Kidney epithelial cell (primary cell): ENCODE measurements at regions not wholly inside any gene's neighbourhood (a gene's known extent, or its start where the extent isn't known, plus 50 kb on each side); places are given as distances from the start of the nearest gene placed in this dataset.
A peak's percentile ranks its signal among the peaks of the same experiment; 100 is the strongest.

Experiments
- DNase-seq: peaks from one replicate; pipeline ENCODE4 v3.0.0-alpha.2; 2010; ENCODE audit warnings: low read depth
- H3K27me3 ChIP-seq: 2 replicates; pipeline ENCODE4 v1.6.0; 2011; ENCODE audit warnings: low read length; ENCODE audit not compliant: control insufficient read depth, insufficient read depth
- H3K36me3 ChIP-seq: 2 replicates; pipeline ENCODE4 v1.5.1; 2011; ENCODE audit warnings: low read length; ENCODE audit not compliant: control insufficient read depth, insufficient read depth
- H3K4me3 ChIP-seq: 2 replicates; pipeline ENCODE4 v1.5.1; 2011; ENCODE audit warnings: low read depth, mild to moderate bottlenecking, control low read depth, low read length
- TF ChIP-seq, protein P1 (sequence below): IDR thresholded peaks from 2 replicates; pipeline ENCODE4 v1.5.1; 2011; ENCODE audit warnings: mild to moderate bottlenecking, moderate library complexity, low read length, control low read depth, inconsistent platforms; ENCODE audit not compliant: insufficient read depth, poor library complexity, severe bottlenecking

DNA sequence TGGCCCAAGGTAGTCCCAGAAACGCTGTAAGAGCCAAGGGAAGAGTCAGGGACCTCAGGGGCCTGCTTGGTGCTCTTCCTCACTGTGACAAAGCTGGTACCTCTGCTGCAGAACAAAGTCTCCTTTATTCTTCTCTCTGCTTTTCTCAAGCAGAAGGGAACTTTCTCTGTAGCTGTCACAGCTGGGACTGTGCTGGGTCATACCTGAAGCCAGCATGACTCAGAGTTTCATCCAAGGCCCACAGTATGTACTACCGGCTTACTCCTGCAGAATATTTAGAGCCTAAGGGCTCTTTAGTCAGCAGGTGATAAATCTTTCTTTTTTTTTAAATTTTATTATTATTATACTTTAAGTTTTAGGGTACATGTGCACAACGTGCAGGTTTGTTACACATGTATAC lies 183.2 kb downstream of the TINAG start:
- TF ChIP-seq, protein P1, sequence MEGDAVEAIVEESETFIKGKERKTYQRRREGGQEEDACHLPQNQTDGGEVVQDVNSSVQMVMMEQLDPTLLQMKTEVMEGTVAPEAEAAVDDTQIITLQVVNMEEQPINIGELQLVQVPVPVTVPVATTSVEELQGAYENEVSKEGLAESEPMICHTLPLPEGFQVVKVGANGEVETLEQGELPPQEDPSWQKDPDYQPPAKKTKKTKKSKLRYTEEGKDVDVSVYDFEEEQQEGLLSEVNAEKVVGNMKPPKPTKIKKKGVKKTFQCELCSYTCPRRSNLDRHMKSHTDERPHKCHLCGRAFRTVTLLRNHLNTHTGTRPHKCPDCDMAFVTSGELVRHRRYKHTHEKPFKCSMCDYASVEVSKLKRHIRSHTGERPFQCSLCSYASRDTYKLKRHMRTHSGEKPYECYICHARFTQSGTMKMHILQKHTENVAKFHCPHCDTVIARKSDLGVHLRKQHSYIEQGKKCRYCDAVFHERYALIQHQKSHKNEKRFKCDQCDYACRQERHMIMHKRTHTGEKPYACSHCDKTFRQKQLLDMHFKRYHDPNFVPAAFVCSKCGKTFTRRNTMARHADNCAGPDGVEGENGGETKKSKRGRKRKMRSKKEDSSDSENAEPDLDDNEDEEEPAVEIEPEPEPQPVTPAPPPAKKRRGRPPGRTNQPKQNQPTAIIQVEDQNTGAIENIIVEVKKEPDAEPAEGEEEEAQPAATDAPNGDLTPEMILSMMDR: no peak
- no peak overlapping the region for H3K4me3 ChIP-seq
- peak; percentile 38 for DNase-seq
- H3K36me3 ChIP-seq: no peaks in the 10 kb centered on the region
- no peaks in the 10 kb centered on the region for H3K27me3 ChIP-seq

DNA sequence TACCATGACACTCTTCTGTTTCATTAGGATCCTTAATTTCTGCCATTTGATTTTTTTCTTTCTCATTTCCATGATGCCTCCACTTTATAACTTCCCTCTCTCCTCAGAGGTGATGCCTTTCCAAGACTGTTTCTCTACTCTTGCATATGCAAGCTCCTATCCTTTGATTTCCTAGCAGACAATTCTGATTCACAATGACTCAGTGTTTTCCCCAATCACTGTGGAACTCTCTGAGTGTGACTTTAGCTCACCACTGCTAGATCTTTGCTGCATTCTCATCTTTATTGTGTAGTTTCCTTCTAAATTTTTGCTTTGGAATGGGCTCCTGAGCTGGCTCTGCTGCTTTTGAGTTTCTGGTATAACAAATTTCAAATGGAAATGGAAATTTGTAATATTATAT lies 184.9 kb downstream of the TINAG start:
- Histone ChIP-seq H3K36me3 (no peaks in the 10 kb centered on the region), H3K4me3 (no peak overlapping the region), H3K27me3 (no peaks in the 10 kb centered on the region)
- DNase-seq: peak; percentile 64
- TF ChIP-seq, protein P1: no peak

DNA sequence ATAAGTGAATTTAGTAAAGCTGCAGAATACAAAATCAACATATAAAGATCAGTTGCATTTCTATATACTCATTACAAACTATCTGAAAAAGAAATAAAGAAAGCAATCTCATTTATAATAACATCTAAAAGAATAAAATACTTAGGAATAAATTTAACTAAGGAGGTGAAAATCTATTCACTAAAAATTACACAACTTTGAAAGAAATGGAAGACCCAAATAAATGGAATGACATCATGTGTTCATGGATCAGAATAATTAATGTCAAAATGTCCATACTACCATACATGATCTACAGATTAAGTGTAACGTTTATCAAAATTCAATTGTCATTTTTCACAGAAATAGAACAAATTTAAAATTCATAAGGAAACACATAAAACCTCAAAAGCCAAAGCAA lies 194.9 kb downstream of the TINAG start:
- Histone ChIP-seq H3K36me3 (no peaks in the 10 kb centered on the region), H3K4me3 (no peak overlapping the region), H3K27me3 (no peaks in the 10 kb centered on the region)
- TF ChIP-seq, protein P1: no peak
- DNase-seq: no peak

DNA sequence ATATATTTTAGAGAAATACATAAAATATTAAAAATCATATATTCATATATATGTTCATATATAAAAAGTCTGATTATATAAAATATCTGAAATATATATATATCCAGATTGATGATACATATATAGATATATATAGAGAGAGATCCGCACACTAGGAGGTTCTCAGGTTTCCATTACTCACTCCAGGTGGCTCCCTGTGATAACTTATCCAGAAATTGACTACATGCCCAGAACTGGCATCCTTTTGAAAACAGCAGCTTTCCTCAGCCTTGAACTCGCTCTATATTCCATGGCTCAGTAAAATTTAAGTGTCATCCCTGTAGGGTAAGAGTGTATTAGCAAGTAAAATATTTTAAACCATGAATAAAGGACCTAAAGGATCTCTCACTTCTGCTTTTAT lies 206.8 kb downstream of the TINAG start:
- no peak overlapping the region for H3K4me3 ChIP-seq
- H3K36me3 ChIP-seq: no peaks in the 10 kb centered on the region
- DNase-seq: no peak
- H3K27me3 ChIP-seq: no peaks in the 10 kb centered on the region
- TF ChIP-seq, protein P1: peak; percentile 3

DNA sequence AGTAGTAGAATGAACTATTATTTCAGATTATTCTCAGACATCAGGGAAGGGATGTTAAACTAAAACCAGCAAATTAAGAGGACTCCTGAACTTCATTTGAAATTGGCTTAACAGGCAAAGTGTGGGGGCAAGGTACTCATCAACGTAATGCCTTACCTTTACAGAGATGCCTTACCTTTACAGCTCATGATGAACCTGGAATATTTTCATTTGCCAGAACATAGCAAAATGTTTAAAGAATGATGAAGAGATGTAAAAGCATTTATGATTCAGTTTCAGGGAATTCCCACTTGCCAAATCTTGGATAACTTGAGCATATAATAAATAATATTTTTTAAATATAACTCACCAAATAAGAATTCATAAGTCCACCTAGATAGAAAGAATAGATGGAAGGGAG lies 207.5 kb downstream of the TINAG start:
- no peaks in the 10 kb centered on the region for H3K27me3 ChIP-seq
- H3K4me3 ChIP-seq: no peak overlapping the region
- no peak for DNase-seq
- no peaks in the 10 kb centered on the region for H3K36me3 ChIP-seq
- TF ChIP-seq, protein P1: no peak

DNA sequence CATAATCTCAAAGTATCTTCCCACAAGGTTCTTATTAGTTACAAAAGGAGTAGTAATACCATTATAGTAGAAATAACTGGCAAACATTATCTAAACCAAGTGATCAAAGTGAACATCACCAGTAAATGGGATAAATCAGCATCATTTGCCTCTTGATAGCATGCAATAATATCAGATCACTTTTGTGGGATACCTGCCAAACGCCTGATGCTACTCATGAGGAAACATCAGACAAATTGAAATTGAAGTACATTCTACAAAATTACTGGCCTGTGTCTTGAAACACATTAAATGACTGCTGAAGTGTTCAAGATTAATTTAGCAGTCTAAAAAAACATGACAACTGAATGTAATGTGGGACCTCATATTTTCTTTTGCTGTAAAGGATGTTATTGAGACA lies 208.1 kb downstream of the TINAG start:
- no peaks in the 10 kb centered on the region for H3K36me3 ChIP-seq
- no peaks in the 10 kb centered on the region for H3K27me3 ChIP-seq
- TF ChIP-seq, protein P1: no peak
- no peak for DNase-seq
- H3K4me3 ChIP-seq: no peak overlapping the region
